ENCODE measurements at regions not wholly inside any gene's neighbourhood (a gene's known extent, or its start where the extent isn't known, plus 50 kb on each side); places are given as distances from the start of the nearest gene placed in this dataset.

- Histone ChIP-seq H3K36me3 (replicated peaks; ENCODE audit: low read depth, low read length) (no peaks in the 10 kb centered on the region), H3K27me3 (ENCODE audit: low read depth, low read length) (no peaks in the 10 kb centered on the region), H4K20me1 (ENCODE audit: insufficient read depth, low read length) (no peaks in the 10 kb centered on the region), H2AFZ (ENCODE audit: low read depth, low read length) (no peak overlapping the region), H3K4me2 (ENCODE audit: low read length) (peak overlapping the region; percentile 76), H3K79me2 (ENCODE audit: low read length) (no peaks in the 10 kb centered on the region), H3K4me1 (ENCODE audit: low read length) (peaks cover 31% of the 10 kb centered on the region), H3K27ac (ENCODE audit: low read length) (no peak overlapping the region), H3K9ac (ENCODE audit: low read length) (no peak overlapping the region), H3K9me3 (ENCODE audit: insufficient read depth, low read length) (no peaks in the 10 kb centered on the region), H3K4me3 (ENCODE audit: low read length) (peak overlapping the region; percentile 71)
- TF ChIP-seq, protein P1, sequence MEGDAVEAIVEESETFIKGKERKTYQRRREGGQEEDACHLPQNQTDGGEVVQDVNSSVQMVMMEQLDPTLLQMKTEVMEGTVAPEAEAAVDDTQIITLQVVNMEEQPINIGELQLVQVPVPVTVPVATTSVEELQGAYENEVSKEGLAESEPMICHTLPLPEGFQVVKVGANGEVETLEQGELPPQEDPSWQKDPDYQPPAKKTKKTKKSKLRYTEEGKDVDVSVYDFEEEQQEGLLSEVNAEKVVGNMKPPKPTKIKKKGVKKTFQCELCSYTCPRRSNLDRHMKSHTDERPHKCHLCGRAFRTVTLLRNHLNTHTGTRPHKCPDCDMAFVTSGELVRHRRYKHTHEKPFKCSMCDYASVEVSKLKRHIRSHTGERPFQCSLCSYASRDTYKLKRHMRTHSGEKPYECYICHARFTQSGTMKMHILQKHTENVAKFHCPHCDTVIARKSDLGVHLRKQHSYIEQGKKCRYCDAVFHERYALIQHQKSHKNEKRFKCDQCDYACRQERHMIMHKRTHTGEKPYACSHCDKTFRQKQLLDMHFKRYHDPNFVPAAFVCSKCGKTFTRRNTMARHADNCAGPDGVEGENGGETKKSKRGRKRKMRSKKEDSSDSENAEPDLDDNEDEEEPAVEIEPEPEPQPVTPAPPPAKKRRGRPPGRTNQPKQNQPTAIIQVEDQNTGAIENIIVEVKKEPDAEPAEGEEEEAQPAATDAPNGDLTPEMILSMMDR (IDR thresholded peaks at IDR 0.05; ENCODE audit: low read depth, low read length): no peak
- TF ChIP-seq EZH2phosphoT487 (IDR thresholded peaks at IDR 0.05; ENCODE audit: low read depth): no peak
These were observed 502.0 kb downstream of the NR2F1-AS1 start for GRCh38 chr5:93079046-93079445.

GRCh38 chr5:93078082-93079038 lies 502.7 kb downstream of the NR2F1-AS1 start:
- H3K27ac ChIP-seq (ENCODE audit: low read length): peak overlapping the region; percentile 47
- H3K9me3 ChIP-seq (ENCODE audit: insufficient read depth, low read length): no peaks in the 10 kb centered on the region
- no peaks in the 10 kb centered on the region for H4K20me1 ChIP-seq (ENCODE audit: insufficient read depth, low read length)
- peak overlapping the region; percentile 31; the same call in 1 of the 2 replicates for H3K9ac ChIP-seq (ENCODE audit: low read length)
- H3K27me3 ChIP-seq (ENCODE audit: low read depth, low read length): no peaks in the 10 kb centered on the region
- no peaks in the 10 kb centered on the region for H3K79me2 ChIP-seq (ENCODE audit: low read length)
- peak overlapping the region; percentile 71 for H3K4me3 ChIP-seq (ENCODE audit: low read length)
- no peaks in the 10 kb centered on the region for H3K36me3 ChIP-seq (replicated peaks; ENCODE audit: low read depth, low read length)
- peaks cover 31% of the 10 kb centered on the region for H3K4me1 ChIP-seq (ENCODE audit: low read length)
- peak overlapping the region; percentile 76 for H3K4me2 ChIP-seq (ENCODE audit: low read length)
- H2AFZ ChIP-seq (ENCODE audit: low read depth, low read length): no peak overlapping the region
- TF ChIP-seq, protein P1 (IDR thresholded peaks at IDR 0.05; ENCODE audit: low read depth, low read length): no peak
- no peak for TF ChIP-seq EZH2phosphoT487 (IDR thresholded peaks at IDR 0.05; ENCODE audit: low read depth)

GRCh38 chr5:93076566-93076965 lies 504.5 kb downstream of the NR2F1-AS1 start:
- TF ChIP-seq EZH2phosphoT487 (IDR thresholded peaks at IDR 0.05; ENCODE audit: low read depth): no peak
- no peak overlapping the region for H2AFZ ChIP-seq (ENCODE audit: low read depth, low read length)
- no peak overlapping the region for H3K27ac ChIP-seq (ENCODE audit: low read length)
- H3K9me3 ChIP-seq (ENCODE audit: insufficient read depth, low read length): no peaks in the 10 kb centered on the region
- no peak overlapping the region for H3K4me3 ChIP-seq (ENCODE audit: low read length)
- peaks cover 30% of the 10 kb centered on the region for H3K4me1 ChIP-seq (ENCODE audit: low read length)
- H3K9ac ChIP-seq (ENCODE audit: low read length): no peak overlapping the region
- no peaks in the 10 kb centered on the region for H3K79me2 ChIP-seq (ENCODE audit: low read length)
- H3K27me3 ChIP-seq (ENCODE audit: low read depth, low read length): no peaks in the 10 kb centered on the region
- H4K20me1 ChIP-seq (ENCODE audit: insufficient read depth, low read length): no peaks in the 10 kb centered on the region
- H3K36me3 ChIP-seq (replicated peaks; ENCODE audit: low read depth, low read length): no peaks in the 10 kb centered on the region
- no peak overlapping the region for H3K4me2 ChIP-seq (ENCODE audit: low read length)

- Histone ChIP-seq H3K9me3 (ENCODE audit: insufficient read depth, low read length) (no peaks in the 10 kb centered on the region), H3K4me2 (ENCODE audit: low read length) (no peak overlapping the region), H2AFZ (ENCODE audit: low read depth, low read length) (no peak overlapping the region), H3K9ac (ENCODE audit: low read length) (no peak overlapping the region), H3K27me3 (ENCODE audit: low read depth, low read length) (no peaks in the 10 kb centered on the region), H3K79me2 (ENCODE audit: low read length) (no peaks in the 10 kb centered on the region), H3K36me3 (replicated peaks; ENCODE audit: low read depth, low read length) (no peaks in the 10 kb centered on the region), H3K27ac (ENCODE audit: low read length) (no peak overlapping the region), H3K4me1 (ENCODE audit: low read length) (peaks cover 32% of the 10 kb centered on the region), H4K20me1 (ENCODE audit: insufficient read depth, low read length) (no peaks in the 10 kb centered on the region), H3K4me3 (ENCODE audit: low read length) (no peak overlapping the region)
- TF ChIP-seq, protein P1 (IDR thresholded peaks at IDR 0.05; ENCODE audit: low read depth, low read length): no peak
- TF ChIP-seq EZH2phosphoT487 (IDR thresholded peaks at IDR 0.05; ENCODE audit: low read depth): no peak
These were observed 504.9 kb downstream of the NR2F1-AS1 start for GRCh38 chr5:93076096-93076495.

All from OCI-LY3 (cell line).